A204.1 (cell line): ENCODE measurements at regions not wholly inside any gene's neighbourhood (a gene's known extent, or its start where the extent isn't known, plus 50 kb on each side); places are given as distances from the start of the nearest gene placed in this dataset.

Experiments
- FAIRE-seq: peaks from 2 replicates; lab custom pipeline; 2012; peaks lifted over from hg19 to GRCh38; lab: Jason Lieb, UNC

DNA sequence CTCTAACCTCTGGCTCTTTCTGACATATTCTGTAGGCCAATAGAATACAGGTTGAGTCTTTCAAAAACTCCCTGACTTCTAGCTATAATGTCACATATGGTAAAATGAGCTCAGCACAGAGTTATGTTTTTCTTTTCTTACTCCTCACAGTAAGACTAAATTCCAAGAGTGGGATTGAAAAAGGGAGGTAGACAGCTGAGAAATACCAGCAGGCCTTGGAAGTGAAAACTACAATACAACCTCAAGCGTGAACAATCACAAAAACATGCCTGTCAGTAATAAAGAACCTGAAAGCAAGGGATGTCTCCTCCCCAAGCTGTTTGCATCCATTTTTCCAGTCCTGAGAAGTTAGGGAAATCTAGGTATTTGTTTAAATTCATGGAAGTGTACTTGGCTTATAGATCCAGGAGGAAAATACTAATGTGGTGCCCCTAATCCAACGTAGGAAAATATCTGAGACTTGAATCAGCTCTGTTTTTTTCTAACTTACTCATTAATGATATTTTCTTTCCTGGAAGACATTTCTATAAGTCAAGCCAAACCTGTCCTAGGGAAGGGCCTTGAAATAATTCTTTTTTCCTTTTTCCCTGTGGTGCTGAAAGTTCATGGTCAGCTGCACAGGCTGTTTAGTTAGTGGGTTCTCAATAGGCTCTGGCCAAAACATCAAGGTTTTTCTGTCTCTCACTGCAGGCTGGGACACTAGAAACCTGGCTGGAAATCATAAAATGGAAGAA lies 167.9 kb upstream of the SPATS2L start:
- no peak for FAIRE-seq

DNA sequence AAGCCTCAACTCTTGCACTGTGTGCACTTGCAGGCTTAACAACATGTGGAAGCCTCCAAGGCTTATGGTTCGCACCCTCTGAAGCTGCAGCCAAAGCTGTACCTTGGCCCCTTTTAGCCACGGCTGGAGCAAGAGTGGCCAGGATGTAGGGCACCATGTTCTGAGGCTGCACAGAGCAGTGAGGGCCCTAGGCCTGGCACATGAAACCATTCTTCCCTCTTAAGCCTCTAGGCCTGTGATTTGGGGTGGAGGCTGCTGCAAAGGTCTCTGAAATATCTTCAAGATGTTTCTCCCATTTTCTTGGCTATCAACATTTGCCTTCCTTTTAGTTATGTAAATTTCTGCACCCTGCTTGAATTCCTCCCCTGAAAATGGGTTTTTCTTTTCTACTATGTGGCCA lies 161.9 kb upstream of the SPATS2L start:
- FAIRE-seq: no peak

DNA sequence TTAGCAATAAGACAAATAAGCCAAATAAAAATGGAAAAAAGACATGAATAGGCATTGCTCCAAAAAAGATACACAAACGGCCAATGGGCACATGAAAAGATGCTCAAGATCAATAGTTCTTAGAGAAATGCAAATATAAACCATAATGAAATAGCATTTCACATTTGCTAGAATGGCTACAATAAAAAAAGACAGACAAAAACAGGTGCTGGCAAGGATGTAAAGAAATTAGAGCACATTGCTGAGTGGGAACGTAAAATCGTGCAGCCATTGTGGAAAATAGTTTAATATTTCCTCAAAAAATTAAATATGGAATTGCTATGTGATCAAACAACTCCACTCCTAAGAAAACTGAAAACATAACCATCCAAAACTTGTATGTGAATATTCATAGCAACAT lies 160.0 kb upstream of the SPATS2L start:
- no peak for FAIRE-seq

DNA sequence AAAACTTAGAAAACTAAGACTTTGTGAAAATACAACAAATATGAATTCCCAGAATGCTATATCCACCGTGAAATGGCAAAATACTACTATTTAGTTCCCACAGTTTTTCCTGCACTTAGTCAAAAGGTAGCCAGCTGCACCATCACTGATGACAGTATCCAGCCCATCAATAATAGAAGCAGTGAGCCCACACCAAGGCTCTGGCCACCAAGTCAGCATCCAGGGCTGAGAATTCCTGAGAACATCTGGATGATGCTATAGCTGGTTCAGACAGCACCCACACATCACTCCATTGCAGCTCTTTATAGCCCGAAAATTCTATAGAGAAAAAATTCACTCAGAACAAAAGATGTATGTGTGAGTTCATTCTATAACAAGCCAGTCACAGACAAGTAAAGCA lies 159.1 kb upstream of the SPATS2L start:
- no peak for FAIRE-seq

DNA sequence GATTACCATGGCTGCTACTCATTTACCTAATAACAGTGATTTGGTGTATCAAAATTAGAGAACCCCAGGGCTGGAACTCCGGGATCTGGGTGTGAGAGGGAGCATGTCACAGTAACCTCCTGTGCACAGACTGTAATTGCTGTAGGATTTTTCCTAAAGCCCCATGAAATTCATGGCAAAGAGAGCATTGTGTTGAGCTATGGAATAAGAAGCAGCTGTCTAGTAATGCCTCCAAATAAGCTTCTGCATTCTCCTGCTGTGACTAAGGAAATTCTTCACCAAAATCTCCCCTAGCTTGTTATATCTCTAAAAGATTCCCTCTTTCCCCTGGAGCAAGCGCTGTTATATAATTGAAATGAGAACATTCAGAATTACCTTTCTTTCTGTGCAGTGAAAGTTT lies 158.1 kb upstream of the SPATS2L start:
- no peak for FAIRE-seq

DNA sequence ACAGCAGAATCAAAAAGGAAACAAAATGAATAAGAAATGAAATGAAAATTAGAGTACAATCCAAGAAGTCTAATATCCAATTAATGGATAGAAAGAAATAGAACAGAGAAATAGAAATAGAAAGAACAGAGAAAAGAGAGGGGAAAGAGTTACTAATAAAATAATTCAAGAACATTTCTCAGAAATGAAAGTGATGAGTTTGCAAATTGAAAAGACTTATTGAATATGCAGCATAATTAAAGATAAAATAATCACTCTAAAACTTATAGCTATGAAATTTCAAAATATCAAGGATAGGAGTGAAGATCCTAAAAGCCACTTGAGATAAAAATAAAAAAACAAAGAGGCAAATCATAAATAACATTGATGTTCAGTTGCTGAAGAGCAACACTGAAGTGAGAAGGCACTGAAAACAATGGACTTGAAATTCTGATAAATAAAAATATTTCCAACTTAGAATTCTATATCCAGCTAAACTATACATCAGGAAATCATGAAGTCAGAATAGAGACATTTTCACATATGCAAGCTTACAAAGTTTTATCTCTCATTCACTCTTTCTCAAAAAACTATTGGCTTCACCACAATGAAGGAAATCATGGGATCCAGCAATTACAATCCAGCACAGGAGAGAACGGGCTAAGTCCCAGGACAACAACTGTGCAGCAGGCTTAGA lies 155.9 kb upstream of the SPATS2L start:
- peak; percentile 21 for FAIRE-seq

DNA sequence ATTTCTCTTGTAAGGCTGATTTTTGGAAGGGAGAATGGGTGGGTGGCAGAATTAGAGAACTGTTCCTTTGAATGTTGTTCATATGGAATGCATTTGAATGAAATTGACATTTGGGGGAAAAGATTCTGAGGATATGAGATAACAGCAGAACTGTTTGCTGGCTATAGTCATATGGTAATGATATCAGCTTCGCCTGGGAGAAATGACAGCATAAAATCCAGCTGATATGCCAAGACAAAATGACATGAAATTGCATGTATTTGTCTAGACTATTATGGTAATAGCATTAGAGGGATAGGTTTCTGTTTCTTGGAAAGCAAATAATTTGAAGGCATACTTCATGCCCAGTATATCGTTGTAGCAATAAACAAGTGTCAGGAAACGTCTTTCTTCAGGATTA lies 150.8 kb upstream of the SPATS2L start:
- no peak for FAIRE-seq

DNA sequence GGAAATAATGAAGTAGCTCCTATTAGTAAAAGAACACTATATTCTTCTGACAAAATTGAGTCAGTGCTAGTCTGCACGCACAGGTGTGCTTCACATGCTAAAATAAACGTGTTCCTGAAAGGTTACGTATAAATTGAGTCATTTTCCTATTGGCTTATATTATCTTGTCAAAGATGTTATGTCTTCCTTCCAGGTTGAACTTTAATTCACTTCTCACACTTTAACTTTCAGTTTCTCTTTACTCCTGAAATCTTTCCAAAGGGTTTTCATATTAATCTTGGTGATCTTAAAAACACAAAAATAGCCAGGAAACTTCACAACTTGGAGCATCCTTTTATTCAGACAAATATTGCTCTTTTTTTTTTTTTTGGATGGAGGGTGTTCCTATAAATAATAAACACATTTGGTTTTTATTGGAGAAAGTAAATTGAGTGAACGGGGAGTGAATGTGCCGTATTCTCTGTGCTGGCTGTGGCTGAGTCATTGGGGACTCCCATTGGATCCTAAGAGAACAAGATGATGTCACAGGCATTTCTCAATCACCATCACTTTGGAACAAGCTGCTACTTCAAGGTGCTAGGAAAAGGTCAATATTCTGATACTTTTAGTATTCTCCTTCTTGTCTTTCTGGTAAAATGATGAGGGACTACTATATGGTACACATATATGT lies 150.2 kb upstream of the SPATS2L start:
- FAIRE-seq: no peak

DNA sequence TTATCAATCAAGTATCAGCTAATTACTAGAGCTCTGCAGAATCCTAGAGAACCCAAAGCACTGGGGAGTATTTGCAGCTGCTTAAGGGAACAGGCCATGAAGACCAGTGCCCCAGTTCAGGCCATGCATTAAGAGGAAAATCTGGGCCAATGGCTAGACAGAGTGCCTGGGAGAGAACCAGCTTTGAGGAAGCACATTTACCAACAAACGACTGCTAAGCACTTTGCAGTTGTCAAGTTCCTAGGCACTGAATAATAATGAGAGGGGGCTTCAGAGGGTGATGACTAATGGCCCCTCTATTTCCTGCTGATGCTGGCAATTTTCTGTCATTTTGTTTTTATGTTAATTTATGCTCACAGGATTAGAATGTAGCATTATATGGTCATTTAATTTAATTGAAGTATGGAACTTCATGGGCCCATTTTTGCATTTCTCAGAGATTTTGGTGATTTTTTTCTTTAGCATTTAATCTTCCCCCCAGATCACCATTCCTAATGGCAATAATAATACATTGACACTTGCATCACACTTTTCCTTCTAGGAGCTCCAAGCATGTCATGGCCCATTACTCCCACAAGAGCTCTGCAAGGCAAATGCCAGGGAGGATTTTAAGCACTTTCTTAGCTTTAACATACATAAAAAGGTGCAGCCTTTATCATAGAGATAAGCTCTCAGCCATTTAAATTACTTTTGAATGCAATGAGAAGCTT lies 147.7 kb upstream of the SPATS2L start:
- no peak for FAIRE-seq

DNA sequence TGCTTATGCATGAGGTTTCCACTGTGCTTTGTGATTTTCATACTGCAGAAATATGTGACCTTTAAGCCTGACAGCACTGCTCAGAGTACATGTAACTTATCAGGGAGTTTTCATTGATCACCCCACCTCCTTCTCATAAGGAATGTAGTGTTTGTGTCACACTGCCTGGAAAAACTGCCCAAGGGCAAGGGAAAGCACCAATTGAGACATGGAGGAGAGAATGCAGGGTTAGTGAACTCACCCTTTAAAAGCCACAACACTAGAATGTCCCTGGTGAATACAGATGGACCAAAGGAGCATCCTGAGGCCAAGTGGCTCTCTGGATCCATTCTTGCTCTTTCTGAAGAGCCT lies 147.2 kb upstream of the SPATS2L start:
- FAIRE-seq: no peak

DNA sequence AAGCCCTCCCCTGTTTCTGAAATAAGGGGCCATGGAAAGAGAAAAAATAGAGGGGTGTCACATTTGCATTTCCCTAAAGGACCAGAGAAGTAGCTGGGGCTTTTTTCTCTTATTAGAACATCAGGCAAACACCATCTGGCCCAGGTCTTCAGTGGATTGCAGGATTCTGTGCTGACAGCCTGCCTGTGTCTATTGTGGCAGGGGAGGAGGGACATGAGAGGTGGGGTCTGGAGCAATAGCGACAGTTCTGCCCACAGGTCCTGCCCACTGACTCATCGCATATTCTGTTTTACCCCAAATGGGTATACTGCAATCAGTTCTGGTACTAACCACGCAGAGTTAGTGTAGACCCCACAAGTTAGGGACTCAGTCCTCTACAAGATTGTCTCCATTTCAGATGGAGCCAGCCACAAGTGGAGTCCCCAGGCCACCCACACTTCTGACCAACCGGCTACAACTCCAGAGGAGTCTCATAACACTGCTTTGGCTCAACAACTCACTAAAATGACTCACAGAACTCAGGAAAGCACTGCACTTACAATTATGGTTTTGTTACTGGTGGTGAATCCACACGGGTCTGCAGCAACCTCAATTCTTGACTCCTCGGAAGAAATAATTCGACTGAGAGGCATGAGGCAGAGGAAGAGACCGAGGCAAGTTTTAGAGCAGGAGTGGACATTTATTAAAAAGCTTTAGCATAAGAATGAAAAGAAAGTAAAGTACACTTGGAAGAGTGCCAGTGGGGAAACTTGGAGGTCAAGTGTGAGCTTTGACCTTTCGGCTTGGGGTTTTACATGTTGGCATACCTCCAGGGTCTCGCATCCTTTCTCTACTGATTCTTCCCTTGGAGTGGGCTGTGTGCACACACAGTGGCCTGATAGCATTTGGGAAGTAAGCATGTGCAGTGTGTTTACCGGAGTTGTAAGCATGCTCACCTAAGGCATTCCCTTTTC lies 146.4 kb upstream of the SPATS2L start:
- no peak for FAIRE-seq

DNA sequence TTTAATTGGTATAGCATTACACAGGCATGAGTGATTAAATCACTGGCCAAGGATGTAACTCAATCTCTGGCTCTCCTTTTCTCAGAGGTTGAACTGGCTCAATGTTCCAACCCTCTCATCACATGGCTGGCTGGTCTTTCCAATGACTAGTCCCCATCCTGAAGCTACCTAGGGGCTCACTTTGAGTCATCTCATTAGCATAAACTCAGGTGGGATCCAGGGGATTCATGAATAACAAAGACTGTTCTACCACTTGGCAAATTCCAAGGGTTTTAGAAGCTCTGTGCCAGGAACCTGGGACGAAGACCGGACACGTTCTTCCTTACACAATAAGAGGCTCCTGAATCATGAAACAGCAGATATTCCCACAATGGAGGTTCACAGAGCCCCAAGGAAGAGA lies 145.0 kb upstream of the SPATS2L start:
- FAIRE-seq: no peak

DNA sequence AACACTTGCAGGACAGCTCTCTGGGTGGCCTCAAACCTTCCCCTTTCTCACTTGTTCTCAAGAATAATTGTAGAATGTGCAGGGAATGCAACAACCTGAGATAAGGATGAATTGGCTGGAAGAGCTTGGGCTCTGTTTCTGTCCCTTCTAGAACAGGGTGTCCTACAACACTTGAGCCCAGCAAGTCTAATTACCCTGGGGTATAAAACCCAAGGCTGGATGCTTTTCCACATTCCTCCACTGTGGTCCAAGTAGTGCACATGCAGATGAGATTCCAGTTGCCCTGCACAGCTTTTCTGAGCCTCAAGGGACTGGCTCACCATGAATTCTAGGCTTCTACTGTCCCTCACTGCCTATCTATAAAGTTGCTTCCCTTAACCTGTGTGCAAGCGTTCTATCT lies 140.8 kb upstream of the SPATS2L start:
- no peak for FAIRE-seq

DNA sequence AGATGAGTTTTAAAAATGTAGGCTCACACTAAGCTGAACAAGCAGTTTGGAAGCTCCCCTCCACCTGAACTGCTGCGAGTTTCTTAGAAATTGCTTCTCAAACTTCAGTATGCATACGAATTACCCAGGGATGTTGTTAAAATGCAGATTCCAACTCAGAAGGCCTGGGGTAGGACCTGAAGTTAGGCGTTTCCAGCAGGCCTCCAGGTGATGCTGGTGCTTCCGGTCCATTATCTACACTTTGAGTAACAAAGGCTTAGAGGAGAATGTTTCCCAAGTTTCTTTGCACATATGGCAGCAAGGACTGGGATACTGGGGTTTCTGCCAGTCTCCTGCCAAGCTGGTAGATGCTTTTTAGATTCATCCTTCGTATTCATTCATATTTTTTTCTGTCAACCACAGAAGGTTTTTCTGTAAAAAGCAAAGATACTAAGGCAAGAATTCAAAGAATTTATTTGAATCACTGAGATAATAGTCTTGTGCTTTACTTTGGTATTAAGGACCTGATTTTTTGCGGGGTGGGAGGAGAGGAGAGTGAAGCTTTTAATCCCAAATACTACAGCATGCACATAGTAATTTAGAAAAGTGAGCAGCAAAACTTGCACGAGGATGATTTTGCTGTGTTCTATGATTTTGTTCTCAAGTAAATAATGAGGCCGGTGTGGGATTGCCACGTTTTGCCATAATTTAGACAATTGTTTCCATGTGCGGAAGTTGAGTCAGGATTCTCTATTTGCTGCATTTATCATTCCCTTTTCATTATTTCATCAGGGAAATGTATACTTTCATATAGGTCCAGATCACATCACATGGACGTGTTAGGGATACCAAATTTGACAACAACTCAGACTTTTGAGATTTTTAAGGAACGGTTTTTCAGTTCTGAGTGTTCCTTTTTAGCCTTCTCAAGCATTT lies 137.6 kb upstream of the SPATS2L start:
- FAIRE-seq: no peak

DNA sequence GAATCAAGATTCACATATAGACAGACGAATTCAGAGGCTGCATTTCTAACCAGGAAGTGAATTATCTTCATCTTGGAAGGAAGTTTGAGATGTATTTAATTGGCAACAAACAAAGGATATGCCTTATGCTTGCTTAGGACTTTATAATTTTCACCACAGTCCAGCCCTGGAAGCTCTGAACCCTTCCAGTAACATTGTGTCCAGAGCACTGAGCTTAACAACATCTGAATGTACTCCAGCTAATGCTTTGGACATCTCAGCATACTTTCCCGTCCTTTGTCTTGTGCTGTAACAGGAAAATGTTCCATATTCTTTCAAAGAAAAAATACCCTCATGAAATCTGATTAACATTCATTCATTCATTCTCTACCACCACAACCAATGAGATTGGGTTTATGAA lies 136.3 kb upstream of the SPATS2L start:
- FAIRE-seq: no peak

DNA sequence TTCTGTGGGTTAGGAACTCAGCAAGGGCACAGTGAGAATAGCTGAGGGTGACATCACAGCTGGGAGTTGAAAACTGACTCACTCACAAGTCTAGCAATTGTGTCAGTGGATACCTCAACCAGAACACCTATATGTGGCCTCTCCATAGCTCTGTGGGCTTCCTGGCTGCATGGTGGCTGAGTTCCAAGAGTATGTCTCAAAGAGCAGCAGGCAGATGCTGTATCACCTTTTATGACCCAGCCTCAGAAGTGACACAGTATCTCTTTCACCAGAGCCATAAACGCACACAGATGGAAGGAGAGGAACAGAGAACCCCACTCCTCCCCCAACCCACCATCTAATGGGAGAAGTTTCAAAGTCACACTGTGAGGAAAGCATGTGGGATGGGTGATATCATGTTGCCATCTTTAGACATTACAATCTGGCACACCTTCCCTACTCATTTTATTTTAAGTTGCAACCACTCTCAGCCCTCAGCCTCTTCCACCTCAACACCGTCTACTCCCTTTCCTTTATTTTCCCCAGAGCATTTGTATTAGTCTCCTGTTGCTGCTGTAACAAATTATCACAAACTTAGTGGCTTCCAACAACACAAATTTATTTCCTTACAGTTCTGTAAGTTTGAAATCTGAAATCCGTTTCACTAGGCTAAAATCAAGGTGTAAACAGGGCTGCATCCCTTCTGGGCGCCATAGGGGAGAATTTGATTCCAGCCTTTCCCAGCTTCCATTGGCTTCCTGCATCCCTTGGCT lies 134.6 kb upstream of the SPATS2L start:
- no peak for FAIRE-seq

DNA sequence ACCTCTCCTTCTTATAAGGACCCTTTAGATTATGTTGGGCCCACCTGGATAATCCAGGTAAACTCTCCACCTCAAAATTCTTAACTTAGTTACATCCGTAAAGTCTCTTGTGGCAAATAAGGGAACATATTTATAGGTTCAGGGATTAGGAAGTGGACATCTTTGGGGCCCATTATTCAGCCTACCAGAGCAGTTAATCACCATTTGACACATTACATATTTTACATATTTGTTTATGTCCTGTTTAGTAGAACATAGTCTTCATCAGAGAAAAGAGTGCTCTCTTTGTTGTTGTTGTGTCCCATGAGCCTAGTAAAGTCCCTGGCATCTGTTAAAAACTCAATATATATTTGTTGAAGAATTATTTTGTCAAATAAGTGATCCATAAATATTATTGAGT lies 134.0 kb upstream of the SPATS2L start:
- no peak for FAIRE-seq

DNA sequence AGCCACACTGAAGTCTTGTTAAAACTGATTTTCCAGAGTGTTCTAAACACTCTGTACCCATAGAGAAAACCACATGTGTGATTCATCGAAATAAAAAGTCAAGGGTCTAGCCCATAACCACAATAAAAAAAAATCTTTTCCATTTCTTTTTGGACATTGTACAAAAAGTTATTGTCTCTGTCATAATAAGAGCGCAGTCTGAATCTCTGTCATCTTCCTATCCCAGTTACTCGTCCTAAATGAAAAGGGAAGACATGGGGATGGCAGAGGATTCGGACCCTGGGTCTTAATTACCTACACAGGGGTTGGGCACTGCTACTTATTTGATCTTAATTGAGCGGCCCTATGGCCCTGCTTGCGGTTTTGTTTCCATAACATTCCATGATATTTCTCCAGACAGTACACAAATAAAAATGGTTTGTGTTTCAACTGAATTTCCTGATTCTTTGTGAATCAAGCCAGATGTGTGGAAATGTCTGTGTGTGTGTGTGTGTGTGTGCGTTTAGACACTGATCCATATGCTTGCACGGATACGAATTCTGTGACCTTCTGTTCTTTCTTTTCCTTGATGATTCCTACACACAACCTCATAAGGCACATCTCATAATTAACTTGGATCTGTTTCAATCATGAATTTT lies 133.4 kb upstream of the SPATS2L start:
- no peak for FAIRE-seq

DNA sequence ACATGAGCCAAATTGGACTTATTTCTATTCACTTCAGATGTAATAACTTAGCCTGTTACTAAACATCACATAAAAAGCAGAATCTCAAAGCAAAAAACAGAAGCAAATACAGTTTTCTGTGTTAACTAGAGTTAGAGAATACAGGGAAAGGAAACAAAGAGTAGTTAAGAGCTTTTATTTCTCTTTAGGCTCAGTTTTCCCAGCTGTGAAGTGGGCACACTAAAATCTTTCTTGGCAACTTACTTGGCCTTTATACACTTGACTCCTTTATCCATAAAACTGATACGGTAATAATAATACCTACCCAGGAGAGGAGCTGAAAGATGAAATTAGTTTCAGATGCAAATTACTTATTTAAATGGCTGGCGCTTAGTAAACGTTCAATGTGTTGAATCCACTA lies 132.8 kb upstream of the SPATS2L start:
- no peak for FAIRE-seq
